ENCODE measurements at regions not wholly inside any gene's neighbourhood (a gene's known extent, or its start where the extent isn't known, plus 50 kb on each side); places are given as distances from the start of the nearest gene placed in this dataset.

DNA sequence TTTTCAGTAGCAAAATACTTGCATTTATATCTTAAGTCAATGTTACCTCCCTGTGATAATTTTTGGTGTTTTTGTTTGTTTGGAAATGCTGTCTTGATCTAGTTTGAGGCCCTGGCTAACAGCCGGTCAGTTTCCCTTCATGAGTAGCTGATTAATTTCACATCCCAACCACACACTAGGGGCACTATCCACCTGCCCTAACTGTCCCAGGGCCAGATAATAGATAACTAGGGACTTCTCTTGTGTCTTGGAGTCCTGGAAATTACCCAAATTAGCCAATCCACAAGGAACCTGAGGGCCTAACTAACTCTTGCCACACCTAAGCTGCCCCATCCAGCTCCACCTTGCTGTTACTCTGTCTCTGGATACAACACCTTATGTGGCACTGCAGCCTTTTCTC is 399.9 kb downstream of the FOXG1 start:
- Histone ChIP-seq H3K36me3 (no peaks in the 10 kb centered on the region), H3K4me1 (replicated peaks) (no peaks in the 10 kb centered on the region), H3K9me3 (no peaks in the 10 kb centered on the region), H3K27me3 (replicated peaks; ENCODE audit: insufficient read depth) (no peaks in the 10 kb centered on the region), H3K27ac (no peak overlapping the region), H3K4me3 (no peak overlapping the region)
- no peak for DNase-seq (ENCODE audit: low spot score)
- intact Hi-C loops (cut with DNase I): no loop called here
- no peak for TF ChIP-seq POLR2A (IDR thresholded peaks at IDR 0.05)
- no peak for TF ChIP-seq POLR2AphosphoS5 (IDR thresholded peaks at IDR 0.05)
- TF ChIP-seq, protein P1, sequence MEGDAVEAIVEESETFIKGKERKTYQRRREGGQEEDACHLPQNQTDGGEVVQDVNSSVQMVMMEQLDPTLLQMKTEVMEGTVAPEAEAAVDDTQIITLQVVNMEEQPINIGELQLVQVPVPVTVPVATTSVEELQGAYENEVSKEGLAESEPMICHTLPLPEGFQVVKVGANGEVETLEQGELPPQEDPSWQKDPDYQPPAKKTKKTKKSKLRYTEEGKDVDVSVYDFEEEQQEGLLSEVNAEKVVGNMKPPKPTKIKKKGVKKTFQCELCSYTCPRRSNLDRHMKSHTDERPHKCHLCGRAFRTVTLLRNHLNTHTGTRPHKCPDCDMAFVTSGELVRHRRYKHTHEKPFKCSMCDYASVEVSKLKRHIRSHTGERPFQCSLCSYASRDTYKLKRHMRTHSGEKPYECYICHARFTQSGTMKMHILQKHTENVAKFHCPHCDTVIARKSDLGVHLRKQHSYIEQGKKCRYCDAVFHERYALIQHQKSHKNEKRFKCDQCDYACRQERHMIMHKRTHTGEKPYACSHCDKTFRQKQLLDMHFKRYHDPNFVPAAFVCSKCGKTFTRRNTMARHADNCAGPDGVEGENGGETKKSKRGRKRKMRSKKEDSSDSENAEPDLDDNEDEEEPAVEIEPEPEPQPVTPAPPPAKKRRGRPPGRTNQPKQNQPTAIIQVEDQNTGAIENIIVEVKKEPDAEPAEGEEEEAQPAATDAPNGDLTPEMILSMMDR (IDR thresholded peaks at IDR 0.05): no peak
- 58% methylated on average over 1 of the region's 1 CpG for WGBS

DNA sequence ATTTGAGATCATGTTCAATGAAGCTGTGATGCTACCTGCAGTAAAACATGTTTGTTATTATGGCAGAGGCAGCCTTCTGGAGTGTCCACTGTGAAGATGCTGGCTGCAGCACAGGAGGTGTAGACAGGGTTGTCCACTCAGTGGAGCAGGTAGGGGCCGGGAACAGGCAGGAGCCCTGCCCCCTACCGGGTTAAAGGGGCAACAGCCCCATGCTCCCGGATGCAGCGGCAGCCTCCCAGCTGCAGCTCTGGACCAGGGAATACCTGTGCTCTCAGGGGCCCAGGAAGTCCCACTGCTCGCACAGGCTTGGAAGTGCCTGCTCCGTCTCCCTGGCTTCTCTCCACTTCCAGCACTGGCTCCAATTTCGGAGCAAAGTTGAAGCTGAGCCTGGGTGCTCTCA is 401.6 kb downstream of the FOXG1 start:
- H3K27me3 ChIP-seq (replicated peaks; ENCODE audit: insufficient read depth): no peaks in the 10 kb centered on the region
- DNase-seq (ENCODE audit: low spot score): no peak
- no peak overlapping the region for H3K4me3 ChIP-seq
- H3K9me3 ChIP-seq: no peaks in the 10 kb centered on the region
- intact Hi-C loops (cut with DNase I): no loop called here
- H3K36me3 ChIP-seq: no peaks in the 10 kb centered on the region
- no peaks in the 10 kb centered on the region for H3K4me1 ChIP-seq (replicated peaks)
- H3K27ac ChIP-seq: no peak overlapping the region
- no peak for TF ChIP-seq POLR2A (IDR thresholded peaks at IDR 0.05)
- no peak for TF ChIP-seq POLR2AphosphoS5 (IDR thresholded peaks at IDR 0.05)
- TF ChIP-seq, protein P1 (IDR thresholded peaks at IDR 0.05): no peak
- 87% methylated on average over 7 of the region's 7 CpGs for WGBS

DNA sequence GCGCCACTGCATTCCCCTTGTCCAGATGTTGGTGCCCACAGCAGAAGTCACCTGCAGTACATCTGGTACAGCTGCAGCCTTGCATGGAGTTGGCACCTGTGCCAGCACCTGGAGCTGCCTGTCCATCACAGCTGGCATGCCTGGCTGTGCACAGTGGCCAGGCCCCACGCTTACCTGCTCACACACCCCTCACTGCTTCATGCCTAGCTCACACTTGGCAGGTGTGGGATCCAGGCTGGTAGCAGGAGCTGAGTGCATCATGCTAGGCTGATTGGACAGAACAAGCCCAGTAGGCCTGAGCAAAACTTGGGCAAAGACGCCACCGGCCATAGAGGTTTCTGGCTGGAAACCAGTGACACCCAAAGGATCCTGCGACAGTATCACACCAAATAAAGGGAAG is 402.8 kb downstream of the FOXG1 start:
- H3K4me3 ChIP-seq: no peak overlapping the region
- no peaks in the 10 kb centered on the region for H3K4me1 ChIP-seq (replicated peaks)
- H3K27me3 ChIP-seq (replicated peaks; ENCODE audit: insufficient read depth): no peaks in the 10 kb centered on the region
- H3K9me3 ChIP-seq: no peaks in the 10 kb centered on the region
- no peak overlapping the region for H3K27ac ChIP-seq
- intact Hi-C loops (cut with DNase I): no loop called here
- no peak for TF ChIP-seq POLR2A (IDR thresholded peaks at IDR 0.05)
- TF ChIP-seq, protein P1 (IDR thresholded peaks at IDR 0.05): no peak
- TF ChIP-seq POLR2AphosphoS5 (IDR thresholded peaks at IDR 0.05): no peak
- no peaks in the 10 kb centered on the region for H3K36me3 ChIP-seq
- no peak for DNase-seq (ENCODE audit: low spot score)
- 74% methylated on average over 5 of the region's 5 CpGs for WGBS

DNA sequence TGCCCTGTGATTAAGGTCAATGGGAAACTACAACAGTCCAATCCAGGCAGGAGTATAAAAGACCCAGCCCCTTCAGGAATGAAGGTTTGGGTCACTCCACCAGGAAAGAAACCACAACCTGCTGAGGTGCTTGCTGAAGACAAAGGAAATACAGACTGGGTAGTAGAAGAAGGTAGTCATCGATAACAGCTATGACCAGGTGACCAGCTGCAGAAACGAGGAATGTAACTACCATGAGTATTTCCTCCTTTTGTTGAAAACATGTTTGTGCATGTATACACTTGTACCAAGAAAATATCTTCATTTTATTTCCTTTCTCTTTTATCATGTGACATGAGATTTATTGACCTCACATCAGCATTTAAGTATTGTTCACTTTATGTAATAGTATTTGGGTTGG is 409.1 kb downstream of the FOXG1 start:
- Histone ChIP-seq H3K27ac (no peak overlapping the region), H3K36me3 (no peaks in the 10 kb centered on the region), H3K27me3 (replicated peaks; ENCODE audit: insufficient read depth) (no peaks in the 10 kb centered on the region), H3K4me3 (no peak overlapping the region), H3K9me3 (no peaks in the 10 kb centered on the region), H3K4me1 (replicated peaks) (no peaks in the 10 kb centered on the region)
- intact Hi-C loops (cut with DNase I): no loop called here
- no peak for DNase-seq (ENCODE audit: low spot score)
- 75% methylated on average over 2 of the region's 2 CpGs for WGBS
- no peak for TF ChIP-seq POLR2AphosphoS5 (IDR thresholded peaks at IDR 0.05)
- no peak for TF ChIP-seq POLR2A (IDR thresholded peaks at IDR 0.05)
- TF ChIP-seq, protein P1 (IDR thresholded peaks at IDR 0.05): no peak

DNA sequence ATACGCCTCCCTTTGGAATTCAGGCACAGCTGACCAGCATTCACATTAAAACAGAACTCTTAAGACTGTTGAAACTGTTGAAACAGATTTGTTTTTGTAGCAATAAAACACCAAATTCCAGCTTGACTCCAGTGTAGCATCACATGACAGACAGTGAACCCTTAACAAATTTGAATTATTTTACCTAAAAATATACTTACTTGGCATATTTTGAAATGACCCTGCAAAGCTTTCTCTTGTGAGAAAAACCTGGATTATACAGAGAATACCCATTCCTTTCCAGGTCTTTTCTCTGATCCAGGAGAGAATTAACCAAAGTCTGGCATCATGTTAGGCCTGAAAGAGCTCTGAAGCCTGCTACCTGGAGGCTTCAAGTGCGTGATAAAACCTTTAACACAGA is 410.3 kb downstream of the FOXG1 start:
- Histone ChIP-seq H3K27ac (no peak overlapping the region), H3K4me3 (no peak overlapping the region), H3K36me3 (no peaks in the 10 kb centered on the region), H3K27me3 (replicated peaks; ENCODE audit: insufficient read depth) (no peaks in the 10 kb centered on the region), H3K4me1 (replicated peaks) (no peaks in the 10 kb centered on the region), H3K9me3 (no peaks in the 10 kb centered on the region)
- WGBS: 91% methylated on average over 2 of the region's 2 CpGs
- no peak for TF ChIP-seq POLR2A (IDR thresholded peaks at IDR 0.05)
- TF ChIP-seq, protein P1 (IDR thresholded peaks at IDR 0.05): no peak
- TF ChIP-seq POLR2AphosphoS5 (IDR thresholded peaks at IDR 0.05): no peak
- intact Hi-C loops (cut with DNase I): no loop called here
- no peak for DNase-seq (ENCODE audit: low spot score)
